ENCODE measurements at regions not wholly inside any gene's neighbourhood (a gene's known extent, or its start where the extent isn't known, plus 50 kb on each side); places are given as distances from the start of the nearest gene placed in this dataset.

DNA sequence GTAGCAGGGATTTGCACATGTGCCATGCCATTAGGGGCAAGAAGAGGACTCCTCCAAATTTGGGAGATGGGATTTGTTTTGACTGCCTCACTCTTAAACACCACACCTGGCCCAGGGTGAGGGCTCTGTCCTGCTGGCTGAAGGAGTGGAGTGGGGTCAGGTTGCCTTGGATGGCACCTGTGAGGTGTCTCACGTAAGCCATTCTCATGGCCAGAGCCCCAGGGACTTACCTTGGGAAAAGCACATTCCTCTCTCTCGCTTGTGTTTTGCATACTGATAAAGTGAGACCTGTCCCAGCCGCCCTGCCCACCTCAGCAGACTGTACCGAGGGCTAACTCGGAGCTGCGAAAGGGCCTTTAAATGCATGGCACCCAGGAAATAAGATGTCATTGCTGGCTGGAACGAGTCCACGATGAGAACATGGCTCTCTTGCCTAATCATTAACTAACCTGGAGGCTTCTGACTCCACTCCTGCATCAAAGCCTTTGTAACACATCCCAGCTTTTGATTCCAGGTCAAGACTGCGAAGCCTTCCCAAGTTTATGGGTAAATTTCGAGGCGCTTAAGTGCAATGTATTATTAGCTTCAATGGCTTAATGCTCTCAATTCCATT, 184.0 kb upstream of the RNF32 start:
- TF ChIP-seq POLR2AphosphoS5 (IDR thresholded peaks at IDR 0.05; ENCODE audit: low read depth, low read length) (no peak), POLR2A (IDR thresholded peaks at IDR 0.05; ENCODE audit: low read depth, low read length) (no peak), TAF1 (IDR thresholded peaks at IDR 0.05; ENCODE audit: borderline replicate concordance, low read depth, low read length) (no peak)

All from GM12892 (cell line).